HCT116 (cell line): ENCODE measurements at regions not wholly inside any gene's neighbourhood (a gene's known extent, or its start where the extent isn't known, plus 50 kb on each side); places are given as distances from the start of the nearest gene placed in this dataset.

Experiments used
- ATAC-seq: fragments of 200-7000 bp; cut with Tn5 transposase; 2 replicates; pipeline ENCODE4 v1.9.1; 2020; ENCODE audit warnings: mild to moderate bottlenecking, moderate library complexity
- BruUV-seq: library from RNA; stranded (reverse); fragments of 400-500 nt; replicated peaks from 2 replicates; lab custom pipeline; 2021; lab: Mats Ljungman, UMichigan
- CTCF ChIA-PET: fragments of 300-600 bp; sonication (Branson Sonifier 250); formaldehyde crosslinking; loops from one replicate; lab custom pipeline; 2021; ENCODE audit warnings: antibody characterized with exemption; lab: Charles Lee
- POLR2A ChIA-PET: fragments of 300-600, 350-600 bp; sonication (Branson Sonifier 250); formaldehyde crosslinking; loops from one replicate; lab custom pipeline; 2021; ENCODE audit warnings: antibody characterized with exemption; lab: Charles Lee
- RAD21 ChIA-PET, 2 experiments: fragments of 300-600 bp; sonication (Branson Sonifier 250); formaldehyde crosslinking; loops; one replicate each; lab custom pipeline; 2023; ENCODE audit warnings: low total read pairs in 2 of 2; ENCODE audit not compliant: uncharacterized antibody in 2 of 2, unreplicated experiment in 2 of 2, low non-redundant PET in 1 of 2; lab: Charles Lee
- DNase-seq: peaks from one replicate; pipeline ENCODE4 v3.0.0-alpha.2; 2010; ENCODE audit warnings: low read depth, low spot score
- H2AFZ ChIP-seq: fragments of 200-600 bp; shearing (Covaris generic), sonication (generic); 2 replicates; pipeline ENCODE4 v1.6.1; 2017; ENCODE audit warnings: low read depth, mixed run types, mixed read lengths, antibody characterized with exemption, low read length; ENCODE audit not compliant: poor library complexity, severe bottlenecking
- H3K27ac ChIP-seq: 2 replicates; pipeline ENCODE4 v1.5.1; 2012; ENCODE audit warnings: low read depth, low read length
- H3K27me3 ChIP-seq: fragments of 200-600 bp; sonication (generic); 2 replicates; pipeline ENCODE4 v1.6.1; 2016; ENCODE audit warnings: mixed run types, low read length, mixed read lengths; ENCODE audit not compliant: insufficient read depth
- H3K36me3 ChIP-seq, 2 experiments: fragments of 200-500 bp in 1 of 2; fragments of 200-600 bp in 1 of 2; sonication (Bioruptor generic) in 1 of 2; sonication (generic) in 1 of 2; 2 replicates each; pipeline versions ENCODE4 v1.5.1 to v1.6.1; 2014 to 2016; ENCODE audit warnings: low read length in 2 of 2, inconsistent platforms in 1 of 2, mixed read lengths in 1 of 2, mixed run types in 1 of 2; ENCODE audit not compliant: insufficient read depth in 2 of 2, control insufficient read depth in 1 of 2
- H3K4me1 ChIP-seq, 2 experiments: fragments of 200-600 bp in 1 of 2; sonication (generic) in 1 of 2; 2 replicates each; pipeline versions ENCODE4 v1.5.1 to v1.6.1; 2012 to 2017; ENCODE audit warnings: low read length in 2 of 2, inconsistent platforms in 1 of 2, mild to moderate bottlenecking in 1 of 2, mixed read lengths in 1 of 2, mixed run types in 1 of 2, moderate library complexity in 1 of 2; ENCODE audit not compliant: insufficient read depth in 2 of 2, control insufficient read depth in 1 of 2
- H3K4me2 ChIP-seq: fragments of 200-600 bp; sonication (generic); 2 replicates; pipeline ENCODE4 v1.6.1; 2017; ENCODE audit warnings: mixed run types, low read length, mixed read lengths
- H3K4me3 ChIP-seq, 2 experiments: fragments of 200-600 bp in 1 of 2; sonication (generic) in 1 of 2; replicated peaks in 1 of 2; 2 replicates each; pipeline ENCODE4 v1.5.1; 2011 to 2016; ENCODE audit warnings: low read length in 2 of 2, control low read depth in 1 of 2, low read depth in 1 of 2, mild to moderate bottlenecking in 1 of 2, mixed read lengths in 1 of 2, mixed run types in 1 of 2
- H3K79me2 ChIP-seq: fragments of 200-600 bp; sonication (generic); 2 replicates; pipeline ENCODE4 v1.6.1; 2017; ENCODE audit warnings: mild to moderate bottlenecking, mixed run types, low read length, moderate library complexity, mixed read lengths; ENCODE audit not compliant: insufficient read depth
- H3K9ac ChIP-seq: fragments of 200-600 bp; sonication (generic); 2 replicates; pipeline ENCODE4 v1.6.1; 2016; ENCODE audit warnings: low read length, mixed read lengths
- H3K9me2 ChIP-seq: fragments of 200-600 bp; sonication (generic), shearing (Covaris generic); 2 replicates; pipeline ENCODE4 v1.6.1; 2017; ENCODE audit warnings: mixed run types, mild to moderate bottlenecking, moderate library complexity; ENCODE audit not compliant: insufficient read depth
- H3K9me3 ChIP-seq, 2 experiments: fragments of 200-500 bp in 1 of 2; fragments of 200-600 bp in 1 of 2; sonication (Bioruptor generic) in 1 of 2; sonication (generic) in 1 of 2; 2 replicates each; pipeline ENCODE4 v1.6.1; 2014 to 2017; ENCODE audit warnings: low read length in 2 of 2, mixed read lengths in 2 of 2, inconsistent platforms in 1 of 2, low read depth in 1 of 2, mild to moderate bottlenecking in 1 of 2, mixed run types in 1 of 2, moderate library complexity in 1 of 2; ENCODE audit not compliant: control insufficient read depth in 1 of 2, insufficient read depth in 1 of 2
- H4K20me1 ChIP-seq: fragments of 200-600 bp; sonication (generic), shearing (Covaris generic); 2 replicates; pipeline ENCODE4 v1.6.1; 2017; ENCODE audit warnings: mixed run types, mild to moderate bottlenecking, moderate library complexity; ENCODE audit not compliant: insufficient read depth
- CBX3 ChIP-seq: IDR thresholded peaks from 2 replicates; pipeline ENCODE4 v1.6.1; 2012; ENCODE audit warnings: low read depth
- ELF1 ChIP-seq: IDR thresholded peaks from 2 replicates; pipeline ENCODE4 v1.6.1; 2012; ENCODE audit warnings: low read depth, borderline replicate concordance
- EZH2 ChIP-seq: fragments of 200-600 bp; sonication (generic); IDR thresholded peaks from 2 replicates; pipeline ENCODE4 v1.6.1; 2017; ENCODE audit warnings: antibody characterized with exemption, mixed run types
- EZH2phosphoT487 ChIP-seq: fragments of 200-600 bp; IDR thresholded peaks from 2 replicates; pipeline ENCODE4 v1.6.1; 2018; ENCODE audit warnings: antibody characterized with exemption, borderline replicate concordance
- FOSL1 ChIP-seq: IDR thresholded peaks from 2 replicates; pipeline ENCODE4 v1.6.1; 2012; ENCODE audit warnings: low read depth
- JUND ChIP-seq: IDR thresholded peaks from 2 replicates; pipeline ENCODE4 v1.6.1; 2012
- POLR2A ChIP-seq: IDR thresholded peaks from 2 replicates; pipeline ENCODE4 v1.7.0; 2011; ENCODE audit warnings: borderline replicate concordance; ENCODE audit not compliant: insufficient read depth, insufficient read length; ENCODE audit errors: extremely low read depth
- POLR2AphosphoS5 ChIP-seq: IDR thresholded peaks from 2 replicates; pipeline ENCODE4 v1.6.1; 2011; ENCODE audit warnings: mild to moderate bottlenecking, low read depth, low read length, moderate library complexity
- SIN3A ChIP-seq: IDR thresholded peaks from 2 replicates; pipeline ENCODE4 v1.6.1; 2012; ENCODE audit warnings: low read depth
- SRF ChIP-seq: IDR thresholded peaks from 2 replicates; pipeline ENCODE4 v1.6.1; 2012; ENCODE audit warnings: low read depth
- TCF7L2 ChIP-seq: IDR thresholded peaks from 2 replicates; pipeline ENCODE4 v1.7.0; 2011; ENCODE audit warnings: borderline replicate concordance, inconsistent platforms; ENCODE audit not compliant: insufficient read depth, insufficient read length; ENCODE audit errors: extremely low read depth
- YY1 ChIP-seq: IDR thresholded peaks from 2 replicates; pipeline ENCODE4 v1.6.1; 2011; ENCODE audit warnings: low read length, low read depth, moderate library complexity, mild to moderate bottlenecking; ENCODE audit not compliant: insufficient replicate concordance; ENCODE audit errors: extremely low read depth
- ZFX ChIP-seq: fragments of 450-650 bp; IDR thresholded peaks from 2 replicates; pipeline ENCODE4 v1.6.1; 2017
- ZNF274 ChIP-seq: fragments of 200-500 bp; sonication (Bioruptor generic); IDR thresholded peaks from 2 replicates; pipeline ENCODE4 v1.6.1; 2014; ENCODE audit warnings: mild to moderate bottlenecking, low read depth, low read length, inconsistent platforms
- intact Hi-C: fragments of 100-400 bp; cut with micrococcal nuclease; formaldehyde crosslinking; loops from 2 replicates; pipeline ENCODE4 v1.10.0; 2022
- TF ChIP-seq, protein P1 (sequence below), 3 experiments: fragments of 200-600 bp in 1 of 3; sonication (generic) in 1 of 3; IDR thresholded peaks in 2 of 3; conservative IDR thresholded peaks in 1 of 3; 2 replicates each; pipeline ENCODE4 v1.5.1; 2012 to 2017; ENCODE audit warnings: low read depth in 2 of 3, low read length in 2 of 3, antibody characterized with exemption in 1 of 3, borderline replicate concordance in 1 of 3, control low read depth in 1 of 3, mild to moderate bottlenecking in 1 of 3, mixed read lengths in 1 of 3, mixed run types in 1 of 3, moderate library complexity in 1 of 3; ENCODE audit not compliant: insufficient read depth in 1 of 3
- TF ChIP-seq, protein P2 (sequence below): IDR thresholded peaks from 2 replicates; pipeline ENCODE4 v1.6.1; 2012; ENCODE audit warnings: low read depth

DNA sequence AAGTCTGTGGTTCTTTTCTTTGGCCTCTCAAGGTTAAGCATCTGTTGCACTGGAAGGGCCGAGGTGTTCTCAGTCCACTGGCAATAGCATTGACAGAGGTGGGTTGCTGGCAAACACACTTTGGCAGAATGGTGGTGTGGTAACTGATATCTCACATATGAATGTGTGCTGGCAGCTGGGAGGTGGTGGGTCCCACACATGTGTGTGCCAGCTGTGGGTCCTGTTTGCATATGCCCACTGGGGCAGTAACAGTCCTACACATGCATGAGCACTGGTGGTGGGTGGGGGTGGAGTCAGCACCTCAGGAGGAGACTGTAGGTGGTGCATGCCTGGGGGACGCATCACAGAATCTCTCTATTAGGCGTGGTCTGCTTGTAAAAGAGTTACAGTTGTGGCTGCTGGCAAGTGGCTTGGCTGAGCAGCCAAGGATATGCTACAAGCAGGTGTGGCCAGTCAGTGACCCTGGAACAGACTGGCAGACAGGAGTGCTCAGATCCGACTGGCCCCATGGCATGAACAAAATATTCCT, 934.3 kb downstream of the GRIK2 start:
- H3K9me2 ChIP-seq: no peaks in the 10 kb centered on the region
- no TSS peak for BruUV-seq
- H3K4me2 ChIP-seq: peak overlapping the region; percentile 28; the same call in 1 of the 2 replicates
- no peaks in the 10 kb centered on the region for H3K79me2 ChIP-seq
- no peaks in the 10 kb centered on the region for H3K36me3 ChIP-seq
- no peaks in the 10 kb centered on the region for H3K9me3 ChIP-seq
- RAD21 ChIA-PET: no interaction called here
- peaks cover 0 to 9% of the 10 kb centered on the region in 2 experiments; a peak in 2 of 4 replicates for H3K4me1 ChIP-seq
- H2AFZ ChIP-seq: no peak overlapping the region
- no peaks in the 10 kb centered on the region for H4K20me1 ChIP-seq
- intact Hi-C loops: no loop called here
- no peak overlapping the region for H3K27ac ChIP-seq
- no peak for TF ChIP-seq JUND
- no peak for TF ChIP-seq YY1
- TF ChIP-seq, all 23 proteins: peak for 0
- Histone ChIP-seq H3K9ac (no peak overlapping the region), H3K4me3 (no peak overlapping the region), H3K27me3 (no peaks in the 10 kb centered on the region)
- POLR2A ChIA-PET: no interaction called here
- CTCF ChIA-PET: no interaction called here
- ATAC-seq (peak; percentile 57), DNase-seq (peak; percentile 13)

- Histone ChIP-seq H3K4me2 (no peak overlapping the region), H4K20me1 (no peaks in the 10 kb centered on the region), H3K27ac (no peak overlapping the region), H2AFZ (no peak overlapping the region), H3K9ac (no peak overlapping the region), H3K9me3 (no peaks in the 10 kb centered on the region), H3K9me2 (no peaks in the 10 kb centered on the region), H3K36me3 (no peaks in the 10 kb centered on the region), H3K4me3 (no peak overlapping the region), H3K27me3 (no peaks in the 10 kb centered on the region), H3K79me2 (no peaks in the 10 kb centered on the region), H3K4me1 (no peaks in the 10 kb centered on the region)
- intact Hi-C loops: no loop called here
- no TSS peak for BruUV-seq
- DNase-seq (no peak), ATAC-seq (no peak)
- TF ChIP-seq ZNF274 (no peak), TCF7L2 (no peak), FOSL1 (no peak), POLR2A (no peak), SRF (no peak), POLR2AphosphoS5 (no peak), EZH2 (no peak), EZH2phosphoT487 (no peak), JUND (no peak), CBX3 (no peak), SIN3A (no peak), ELF1 (no peak), ZFX (no peak)
- TF ChIP-seq, protein P1, sequence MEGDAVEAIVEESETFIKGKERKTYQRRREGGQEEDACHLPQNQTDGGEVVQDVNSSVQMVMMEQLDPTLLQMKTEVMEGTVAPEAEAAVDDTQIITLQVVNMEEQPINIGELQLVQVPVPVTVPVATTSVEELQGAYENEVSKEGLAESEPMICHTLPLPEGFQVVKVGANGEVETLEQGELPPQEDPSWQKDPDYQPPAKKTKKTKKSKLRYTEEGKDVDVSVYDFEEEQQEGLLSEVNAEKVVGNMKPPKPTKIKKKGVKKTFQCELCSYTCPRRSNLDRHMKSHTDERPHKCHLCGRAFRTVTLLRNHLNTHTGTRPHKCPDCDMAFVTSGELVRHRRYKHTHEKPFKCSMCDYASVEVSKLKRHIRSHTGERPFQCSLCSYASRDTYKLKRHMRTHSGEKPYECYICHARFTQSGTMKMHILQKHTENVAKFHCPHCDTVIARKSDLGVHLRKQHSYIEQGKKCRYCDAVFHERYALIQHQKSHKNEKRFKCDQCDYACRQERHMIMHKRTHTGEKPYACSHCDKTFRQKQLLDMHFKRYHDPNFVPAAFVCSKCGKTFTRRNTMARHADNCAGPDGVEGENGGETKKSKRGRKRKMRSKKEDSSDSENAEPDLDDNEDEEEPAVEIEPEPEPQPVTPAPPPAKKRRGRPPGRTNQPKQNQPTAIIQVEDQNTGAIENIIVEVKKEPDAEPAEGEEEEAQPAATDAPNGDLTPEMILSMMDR (IDR thresholded peaks at IDR 0.05 in 2 of 3, conservative IDR thresholded peaks at IDR 0.05 in 1 of 3; ENCODE audit: borderline replicate concordance in 1 of 3, insufficient read depth in 1 of 3, low read depth in 2 of 3, low read length in 2 of 3): no peak
- TF ChIP-seq, protein P2, sequence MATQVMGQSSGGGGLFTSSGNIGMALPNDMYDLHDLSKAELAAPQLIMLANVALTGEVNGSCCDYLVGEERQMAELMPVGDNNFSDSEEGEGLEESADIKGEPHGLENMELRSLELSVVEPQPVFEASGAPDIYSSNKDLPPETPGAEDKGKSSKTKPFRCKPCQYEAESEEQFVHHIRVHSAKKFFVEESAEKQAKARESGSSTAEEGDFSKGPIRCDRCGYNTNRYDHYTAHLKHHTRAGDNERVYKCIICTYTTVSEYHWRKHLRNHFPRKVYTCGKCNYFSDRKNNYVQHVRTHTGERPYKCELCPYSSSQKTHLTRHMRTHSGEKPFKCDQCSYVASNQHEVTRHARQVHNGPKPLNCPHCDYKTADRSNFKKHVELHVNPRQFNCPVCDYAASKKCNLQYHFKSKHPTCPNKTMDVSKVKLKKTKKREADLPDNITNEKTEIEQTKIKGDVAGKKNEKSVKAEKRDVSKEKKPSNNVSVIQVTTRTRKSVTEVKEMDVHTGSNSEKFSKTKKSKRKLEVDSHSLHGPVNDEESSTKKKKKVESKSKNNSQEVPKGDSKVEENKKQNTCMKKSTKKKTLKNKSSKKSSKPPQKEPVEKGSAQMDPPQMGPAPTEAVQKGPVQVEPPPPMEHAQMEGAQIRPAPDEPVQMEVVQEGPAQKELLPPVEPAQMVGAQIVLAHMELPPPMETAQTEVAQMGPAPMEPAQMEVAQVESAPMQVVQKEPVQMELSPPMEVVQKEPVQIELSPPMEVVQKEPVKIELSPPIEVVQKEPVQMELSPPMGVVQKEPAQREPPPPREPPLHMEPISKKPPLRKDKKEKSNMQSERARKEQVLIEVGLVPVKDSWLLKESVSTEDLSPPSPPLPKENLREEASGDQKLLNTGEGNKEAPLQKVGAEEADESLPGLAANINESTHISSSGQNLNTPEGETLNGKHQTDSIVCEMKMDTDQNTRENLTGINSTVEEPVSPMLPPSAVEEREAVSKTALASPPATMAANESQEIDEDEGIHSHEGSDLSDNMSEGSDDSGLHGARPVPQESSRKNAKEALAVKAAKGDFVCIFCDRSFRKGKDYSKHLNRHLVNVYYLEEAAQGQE: no peak
- ChIA-PET CTCF (no interaction called here), RAD21 (no interaction called here), POLR2A (no interaction called here)
Measured at GRCh38 chr6:102313699-102314098, 920.2 kb downstream of the GRIK2 start.
